Stimulated activated CD4-positive, alpha-beta T cell treated with anti-CD3 and anti-CD28 coated beads, Interleukin-2, amount 100 ng/mL, for 48 hours (primary cell): ENCODE measurements at regions not wholly inside any gene's neighbourhood (a gene's known extent, or its start where the extent isn't known, plus 50 kb on each side); places are given as distances from the start of the nearest gene placed in this dataset.

Source experiments
- DNase-seq, 2 donors: peaks; one replicate each; pipeline ENCODE4 v3.0.0-alpha.2; 2020

DNA sequence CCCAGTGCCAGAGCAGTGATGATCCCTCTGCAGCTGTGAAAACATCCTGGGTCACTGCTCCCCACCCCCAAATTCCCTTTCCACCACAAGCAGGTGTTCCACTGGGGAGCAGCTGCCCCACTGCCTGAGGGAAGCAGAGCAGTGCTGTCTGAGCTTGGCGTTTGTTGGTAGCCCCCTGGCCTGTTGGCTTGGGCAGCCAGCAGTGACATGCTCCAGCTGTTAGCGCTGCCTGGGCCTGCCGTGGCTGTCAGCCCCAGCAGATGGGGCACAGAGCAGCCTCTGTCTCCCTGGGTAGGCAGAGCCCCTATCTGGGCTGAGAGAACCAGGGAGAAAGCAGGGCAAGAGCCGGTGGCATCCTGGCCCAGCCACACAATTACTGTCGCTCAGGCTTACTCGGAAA, 247.7 kb downstream of the GLI2 start:
- DNase-seq, result no peak

DNA sequence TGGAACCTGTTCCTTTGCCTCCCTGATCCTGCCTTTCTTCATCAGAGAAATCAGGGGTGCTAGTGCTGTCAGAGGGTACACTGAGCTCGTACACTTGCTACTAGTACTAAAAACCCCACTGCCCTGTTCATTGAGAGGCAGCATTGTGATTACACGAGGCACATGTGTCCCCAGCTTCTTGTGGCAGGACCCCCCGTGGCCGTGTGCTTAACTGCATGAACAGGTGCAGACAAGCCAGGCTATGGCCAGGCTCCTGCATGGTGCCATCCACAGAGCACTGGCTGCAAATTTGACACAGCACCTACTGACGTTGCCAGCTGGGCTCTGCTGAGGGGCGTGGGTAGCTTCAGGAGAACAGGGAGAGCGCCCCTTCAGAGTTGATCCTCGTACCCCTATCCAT, 248.4 kb downstream of the GLI2 start:
- no peak for DNase-seq

DNA sequence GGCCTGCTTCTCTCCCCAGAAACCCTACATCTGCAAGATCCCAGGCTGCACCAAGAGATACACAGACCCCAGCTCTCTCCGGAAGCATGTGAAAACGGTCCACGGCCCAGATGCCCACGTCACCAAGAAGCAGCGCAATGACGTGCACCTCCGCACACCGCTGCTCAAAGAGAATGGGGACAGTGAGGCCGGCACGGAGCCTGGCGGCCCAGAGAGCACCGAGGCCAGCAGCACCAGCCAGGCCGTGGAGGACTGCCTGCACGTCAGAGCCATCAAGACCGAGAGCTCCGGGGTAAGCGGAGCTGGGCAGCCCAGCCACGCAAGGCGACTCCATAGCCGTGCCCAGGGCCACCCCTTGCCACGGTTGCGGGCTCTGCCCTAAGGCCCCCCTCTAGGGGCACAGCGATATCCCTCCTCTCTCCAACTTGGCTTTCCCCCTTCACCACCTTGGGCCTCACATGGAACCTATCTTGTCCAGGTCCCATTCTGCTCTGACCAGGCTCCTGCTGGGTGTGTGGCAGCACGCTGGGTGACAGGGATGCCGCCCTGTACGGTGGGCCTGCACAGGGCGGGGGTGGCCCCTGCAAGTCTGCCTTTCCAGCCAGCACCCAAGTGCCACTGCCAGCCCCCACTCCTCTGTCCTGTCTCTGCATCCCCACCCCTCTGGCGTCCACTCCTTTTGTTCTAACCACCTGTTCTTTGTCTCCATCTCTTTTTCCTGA, 248.9 kb downstream of the GLI2 start:
- DNase-seq, result no peak

DNA sequence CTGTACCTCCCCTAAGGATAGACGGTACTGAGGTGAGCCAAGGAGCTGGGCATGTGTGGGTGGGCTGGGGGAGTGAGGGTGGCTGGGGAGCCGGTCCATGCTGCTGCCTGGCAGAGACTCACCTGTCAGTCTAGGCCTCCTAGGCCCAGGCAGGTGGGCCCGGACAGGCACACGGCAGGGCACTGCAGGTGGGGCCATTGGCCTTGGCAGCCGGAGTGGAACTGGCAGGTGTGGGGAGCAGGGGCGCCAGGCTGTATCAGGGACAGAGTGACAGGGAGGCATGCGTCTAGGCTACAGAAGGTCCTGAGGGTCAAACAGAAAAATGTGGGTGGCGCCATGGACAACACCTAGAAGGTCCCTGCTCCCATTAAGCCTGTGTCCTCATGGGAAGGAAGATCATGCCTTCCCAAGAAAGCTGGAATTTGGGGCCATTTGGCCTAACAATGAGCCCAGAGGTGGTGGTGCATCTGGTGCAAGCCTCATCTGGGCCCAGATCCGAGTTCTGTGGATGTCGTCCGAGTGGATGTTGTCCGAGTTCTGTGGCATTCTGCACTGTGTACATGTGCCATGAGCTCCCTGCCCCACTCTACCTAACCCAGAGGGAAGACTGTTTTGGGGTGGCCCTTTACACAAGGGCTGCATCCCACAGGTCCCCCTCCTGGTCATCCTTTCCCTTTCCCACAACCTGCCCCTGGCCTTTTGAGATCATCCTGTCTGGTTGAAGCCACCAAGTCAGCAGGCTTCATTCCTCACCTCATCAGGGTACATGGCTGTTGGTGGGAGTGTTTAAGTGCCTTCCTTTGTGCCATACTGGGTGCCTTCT, 249.7 kb downstream of the GLI2 start:
- no peak for DNase-seq

DNA sequence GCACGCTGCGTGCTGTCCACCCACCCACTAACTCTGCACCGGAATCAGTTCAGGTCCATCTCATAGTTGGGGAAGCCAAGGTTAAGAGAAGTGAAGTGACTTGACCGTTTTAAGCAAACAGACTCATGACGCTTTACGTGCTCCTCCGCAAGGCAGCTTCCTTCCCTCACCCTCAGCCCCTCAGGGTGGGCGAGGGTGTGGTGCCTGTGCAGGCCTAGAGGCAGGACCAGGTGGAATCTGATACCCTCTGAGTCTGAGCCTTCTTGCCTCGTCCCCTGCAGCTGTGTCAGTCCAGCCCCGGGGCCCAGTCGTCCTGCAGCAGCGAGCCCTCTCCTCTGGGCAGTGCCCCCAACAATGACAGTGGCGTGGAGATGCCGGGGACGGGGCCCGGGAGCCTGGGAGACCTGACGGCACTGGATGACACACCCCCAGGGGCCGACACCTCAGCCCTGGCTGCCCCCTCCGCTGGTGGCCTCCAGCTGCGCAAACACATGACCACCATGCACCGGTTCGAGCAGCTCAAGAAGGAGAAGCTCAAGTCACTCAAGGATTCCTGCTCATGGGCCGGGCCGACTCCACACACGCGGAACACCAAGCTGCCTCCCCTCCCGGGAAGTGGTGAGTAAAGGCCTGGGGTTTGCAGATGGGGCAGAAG, 250.5 kb downstream of the GLI2 start:
- DNase-seq, result no peak

DNA sequence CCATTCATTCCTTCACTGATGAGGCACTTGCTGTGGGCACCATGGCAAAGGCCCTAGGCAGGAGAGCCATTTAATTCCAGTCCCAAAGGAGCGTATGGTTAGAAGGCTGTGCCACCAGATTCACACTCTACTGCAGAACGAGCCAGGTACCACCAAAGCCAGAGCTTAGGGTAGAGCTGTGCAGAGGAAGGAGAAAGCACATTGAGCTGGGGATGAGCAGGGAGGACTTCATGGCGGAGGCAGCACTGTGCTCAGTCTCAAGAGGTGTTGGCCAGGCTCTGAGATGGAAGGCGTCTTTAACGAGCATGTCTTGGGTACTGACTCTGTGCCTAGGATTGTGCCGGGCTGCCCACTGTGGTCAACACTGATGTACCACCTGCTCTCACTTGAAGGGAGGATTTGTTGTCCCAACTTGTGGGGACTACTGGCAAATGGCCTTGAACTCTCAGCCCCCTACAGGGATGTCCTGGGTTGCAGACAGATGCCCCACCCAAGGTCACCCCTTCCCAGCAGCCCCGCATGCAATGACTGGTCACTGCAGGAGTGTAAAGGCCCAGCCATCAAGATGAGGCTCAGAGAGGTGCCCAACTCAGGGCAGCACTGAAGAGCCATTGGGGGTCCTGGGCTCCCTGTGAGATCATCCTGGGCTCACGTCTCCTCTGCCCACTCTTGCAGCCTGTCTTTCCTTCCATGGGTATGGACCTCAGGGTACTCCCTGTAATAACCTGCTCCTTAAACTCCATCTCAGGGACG, 251.4 kb downstream of the GLI2 start:
- no peak for DNase-seq

DNA sequence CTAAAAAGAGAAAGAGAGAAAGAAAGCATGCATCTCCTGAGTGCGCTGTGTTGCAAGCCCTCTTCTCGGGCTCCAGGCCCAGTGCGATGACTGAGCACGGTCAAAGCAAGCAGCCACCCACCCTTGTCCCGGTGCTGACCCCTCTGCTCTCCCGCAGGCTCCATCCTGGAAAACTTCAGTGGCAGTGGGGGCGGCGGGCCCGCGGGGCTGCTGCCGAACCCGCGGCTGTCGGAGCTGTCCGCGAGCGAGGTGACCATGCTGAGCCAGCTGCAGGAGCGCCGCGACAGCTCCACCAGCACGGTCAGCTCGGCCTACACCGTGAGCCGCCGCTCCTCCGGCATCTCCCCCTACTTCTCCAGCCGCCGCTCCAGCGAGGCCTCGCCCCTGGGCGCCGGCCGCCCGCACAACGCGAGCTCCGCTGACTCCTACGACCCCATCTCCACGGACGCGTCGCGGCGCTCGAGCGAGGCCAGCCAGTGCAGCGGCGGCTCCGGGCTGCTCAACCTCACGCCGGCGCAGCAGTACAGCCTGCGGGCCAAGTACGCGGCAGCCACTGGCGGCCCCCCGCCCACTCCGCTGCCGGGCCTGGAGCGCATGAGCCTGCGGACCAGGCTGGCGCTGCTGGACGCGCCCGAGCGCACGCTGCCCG, 252.5 kb downstream of the GLI2 start:
- DNase-seq, result no peak

DNA sequence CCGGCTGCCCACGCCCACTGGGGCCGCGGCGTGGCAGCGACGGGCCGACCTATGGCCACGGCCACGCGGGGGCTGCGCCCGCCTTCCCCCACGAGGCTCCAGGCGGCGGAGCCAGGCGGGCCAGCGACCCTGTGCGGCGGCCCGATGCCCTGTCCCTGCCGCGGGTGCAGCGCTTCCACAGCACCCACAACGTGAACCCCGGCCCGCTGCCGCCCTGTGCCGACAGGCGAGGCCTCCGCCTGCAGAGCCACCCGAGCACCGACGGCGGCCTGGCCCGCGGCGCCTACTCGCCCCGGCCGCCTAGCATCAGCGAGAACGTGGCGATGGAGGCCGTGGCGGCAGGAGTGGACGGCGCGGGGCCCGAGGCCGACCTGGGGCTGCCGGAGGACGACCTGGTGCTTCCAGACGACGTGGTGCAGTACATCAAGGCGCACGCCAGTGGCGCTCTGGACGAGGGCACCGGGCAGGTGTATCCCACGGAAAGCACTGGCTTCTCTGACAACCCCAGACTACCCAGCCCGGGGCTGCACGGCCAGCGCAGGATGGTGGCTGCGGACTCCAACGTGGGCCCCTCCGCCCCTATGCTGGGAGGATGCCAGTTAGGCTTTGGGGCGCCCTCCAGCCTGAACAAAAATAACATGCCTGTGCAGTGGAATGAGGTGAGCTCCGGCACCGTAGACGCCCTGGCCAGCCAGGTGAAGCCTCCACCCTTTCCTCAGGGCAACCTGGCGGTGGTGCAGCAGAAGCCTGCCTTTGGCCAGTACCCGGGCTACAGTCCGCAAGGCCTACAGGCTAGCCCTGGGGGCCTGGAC, 253.2 kb downstream of the GLI2 start:
- no peak for DNase-seq

DNA sequence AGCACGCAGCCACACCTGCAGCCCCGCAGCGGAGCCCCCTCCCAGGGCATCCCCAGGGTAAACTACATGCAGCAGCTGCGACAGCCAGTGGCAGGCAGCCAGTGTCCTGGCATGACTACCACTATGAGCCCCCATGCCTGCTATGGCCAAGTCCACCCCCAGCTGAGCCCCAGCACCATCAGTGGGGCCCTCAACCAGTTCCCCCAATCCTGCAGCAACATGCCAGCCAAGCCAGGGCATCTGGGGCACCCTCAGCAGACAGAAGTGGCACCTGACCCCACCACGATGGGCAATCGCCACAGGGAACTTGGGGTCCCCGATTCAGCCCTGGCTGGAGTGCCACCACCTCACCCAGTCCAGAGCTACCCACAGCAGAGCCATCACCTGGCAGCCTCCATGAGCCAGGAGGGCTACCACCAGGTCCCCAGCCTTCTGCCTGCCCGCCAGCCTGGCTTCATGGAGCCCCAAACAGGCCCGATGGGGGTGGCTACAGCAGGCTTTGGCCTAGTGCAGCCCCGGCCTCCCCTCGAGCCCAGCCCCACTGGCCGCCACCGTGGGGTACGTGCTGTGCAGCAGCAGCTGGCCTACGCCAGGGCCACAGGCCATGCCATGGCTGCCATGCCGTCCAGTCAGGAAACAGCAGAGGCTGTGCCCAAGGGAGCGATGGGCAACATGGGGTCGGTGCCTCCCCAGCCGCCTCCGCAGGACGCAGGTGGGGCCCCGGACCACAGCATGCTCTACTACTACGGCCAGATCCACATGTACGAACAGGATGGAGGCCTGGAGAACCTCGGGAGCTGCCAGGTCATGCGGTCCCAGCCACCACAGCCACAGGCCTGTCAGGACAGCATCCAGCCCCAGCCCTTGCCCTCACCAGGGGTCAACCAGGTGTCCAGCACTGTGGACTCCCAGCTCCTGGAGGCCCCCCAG, 254.1 kb downstream of the GLI2 start:
- no peak for DNase-seq

DNA sequence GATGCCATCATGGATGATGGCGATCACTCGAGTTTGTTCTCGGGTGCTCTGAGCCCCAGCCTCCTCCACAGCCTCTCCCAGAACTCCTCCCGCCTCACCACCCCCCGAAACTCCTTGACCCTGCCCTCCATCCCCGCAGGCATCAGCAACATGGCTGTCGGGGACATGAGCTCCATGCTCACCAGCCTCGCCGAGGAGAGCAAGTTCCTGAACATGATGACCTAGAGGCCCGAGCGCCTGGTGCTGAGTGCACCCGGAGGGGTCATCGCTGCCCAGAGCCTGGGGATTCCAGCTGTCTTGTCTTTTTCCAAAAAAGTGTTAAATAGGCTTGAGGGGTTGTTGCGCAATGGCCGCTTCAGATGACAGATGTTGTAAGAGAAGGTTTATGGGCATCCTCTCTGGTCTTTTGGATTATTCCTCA, 254.8 kb downstream of the GLI2 start:
- no peak for DNase-seq

DNA sequence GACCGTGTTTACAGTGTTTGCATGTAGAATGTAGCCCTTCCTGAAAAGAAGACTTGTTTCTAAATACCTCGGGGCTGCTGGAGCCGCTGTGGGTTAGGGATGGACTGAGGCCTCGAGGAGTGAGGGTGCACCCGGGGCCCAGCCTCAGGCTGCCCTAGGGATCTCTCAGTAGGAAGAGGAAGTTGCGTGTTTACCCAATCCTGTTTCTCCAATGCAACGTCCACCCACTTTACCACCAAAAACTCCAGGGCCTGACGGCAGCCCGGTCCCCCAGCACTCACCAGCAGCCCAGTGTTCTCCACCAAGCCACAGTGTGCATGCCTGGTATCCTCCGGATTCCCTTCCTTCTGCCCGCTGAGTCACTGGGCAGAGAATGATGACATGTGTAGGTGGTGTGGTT, 255.8 kb downstream of the GLI2 start:
- no peak for DNase-seq

DNA sequence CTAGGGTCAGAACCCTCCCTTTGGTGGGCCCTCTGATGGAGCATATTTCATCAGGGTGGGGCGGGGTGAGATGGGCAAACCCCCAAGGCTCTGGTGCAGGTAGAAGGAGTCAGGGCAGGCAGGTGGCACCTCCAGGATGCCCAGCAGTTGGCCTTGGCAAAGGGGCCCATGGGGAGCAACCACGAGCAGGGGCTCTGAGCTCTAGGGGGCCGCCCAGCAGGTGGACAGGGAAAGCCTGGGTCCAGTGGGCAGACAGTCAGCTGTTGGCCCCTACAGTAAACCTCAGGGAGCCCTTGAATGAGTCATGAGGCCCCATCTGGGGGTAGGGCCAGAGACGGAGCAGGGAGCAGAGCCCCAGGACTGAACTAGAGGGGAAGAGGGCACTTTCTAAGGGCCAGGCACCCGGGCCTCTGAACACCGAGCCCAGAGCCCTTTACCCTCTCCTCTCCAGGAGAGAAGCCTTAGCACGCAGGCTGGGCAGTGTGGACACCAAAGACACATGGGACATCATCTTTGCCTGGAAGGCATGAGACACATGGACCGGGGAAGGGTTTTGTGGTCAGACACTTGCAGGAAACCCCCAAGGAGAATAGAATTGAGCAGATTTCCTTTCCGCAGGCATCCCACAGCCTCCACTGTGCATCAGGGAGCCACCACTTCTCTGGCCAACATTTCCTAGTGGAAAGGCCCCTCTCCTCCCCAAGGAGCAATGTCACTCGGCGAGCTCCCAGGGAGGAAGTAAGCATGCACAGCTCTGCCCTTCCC, 257.3 kb downstream of the GLI2 start:
- no peak for DNase-seq

DNA sequence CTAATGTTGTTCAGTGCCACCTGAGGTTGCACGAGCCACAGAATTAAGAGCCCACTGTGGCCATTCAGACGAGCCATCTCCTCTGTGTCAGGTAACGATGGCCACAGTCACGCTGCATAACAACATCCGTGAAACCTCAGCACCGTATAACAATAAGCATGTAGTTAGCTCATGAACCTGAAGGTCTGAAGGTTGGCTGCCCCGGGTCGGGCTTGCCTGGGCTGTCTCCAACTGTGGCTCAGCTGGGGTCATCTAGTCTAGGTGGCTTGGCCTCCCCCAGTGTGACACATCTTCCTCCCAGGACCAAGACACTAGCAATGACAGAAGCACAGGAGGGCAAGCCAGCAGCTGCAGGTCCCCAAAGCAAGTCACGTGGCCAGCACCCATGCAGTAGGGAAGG, 258.0 kb downstream of the GLI2 start:
- DNase-seq, result no peak

DNA sequence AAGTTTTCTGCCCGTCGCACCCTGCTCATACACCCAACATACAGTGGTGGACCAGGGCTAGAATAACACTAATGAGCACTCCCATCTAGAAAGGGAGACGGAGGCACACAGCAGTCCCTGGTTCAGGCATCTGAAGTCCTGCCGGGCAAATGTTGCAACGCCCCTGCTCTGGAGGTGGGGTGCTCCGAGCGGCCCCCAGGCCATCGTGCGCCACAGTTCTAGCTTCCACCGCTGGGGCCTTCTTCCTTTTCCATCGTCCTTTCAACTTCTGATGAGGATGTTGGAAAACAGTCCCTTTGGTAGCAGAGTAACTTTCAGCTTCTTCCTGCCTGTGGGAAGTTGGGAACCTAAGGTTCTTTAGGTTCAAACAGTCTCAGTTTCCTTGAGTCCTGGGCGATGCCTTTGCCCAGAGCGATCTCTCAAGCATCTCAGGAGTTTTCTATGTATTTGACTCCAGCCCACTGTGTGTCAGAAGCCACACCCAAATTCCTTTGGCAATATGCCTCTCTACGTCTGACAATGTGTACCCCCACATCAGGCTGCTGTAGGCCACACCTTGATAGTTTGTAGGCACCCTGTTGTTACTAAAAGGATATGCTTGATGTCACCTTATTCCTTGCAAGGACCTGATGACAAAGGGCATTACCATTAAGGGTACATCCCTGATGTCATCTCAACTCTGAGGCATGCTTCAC, 258.8 kb downstream of the GLI2 start:
- DNase-seq, result no peak

DNA sequence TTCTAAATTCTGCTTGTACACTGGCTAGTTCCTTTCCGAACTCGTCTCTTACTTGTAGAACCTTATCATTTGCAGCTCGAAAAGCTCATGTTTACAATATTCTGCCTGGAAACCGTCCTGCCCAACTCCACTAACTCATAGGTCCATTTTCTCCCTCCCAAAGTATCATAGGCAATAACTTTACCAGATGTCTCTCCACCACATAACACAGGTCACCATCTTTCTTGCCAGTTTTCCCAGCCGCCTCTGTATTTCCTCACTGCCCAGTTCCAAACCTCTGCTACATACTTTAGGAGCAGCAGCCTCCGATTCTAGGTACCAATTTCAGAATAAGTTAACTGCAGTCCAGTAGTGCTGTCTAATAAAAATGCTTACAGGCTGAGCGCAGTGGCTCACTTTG, 259.5 kb downstream of the GLI2 start:
- no peak for DNase-seq

DNA sequence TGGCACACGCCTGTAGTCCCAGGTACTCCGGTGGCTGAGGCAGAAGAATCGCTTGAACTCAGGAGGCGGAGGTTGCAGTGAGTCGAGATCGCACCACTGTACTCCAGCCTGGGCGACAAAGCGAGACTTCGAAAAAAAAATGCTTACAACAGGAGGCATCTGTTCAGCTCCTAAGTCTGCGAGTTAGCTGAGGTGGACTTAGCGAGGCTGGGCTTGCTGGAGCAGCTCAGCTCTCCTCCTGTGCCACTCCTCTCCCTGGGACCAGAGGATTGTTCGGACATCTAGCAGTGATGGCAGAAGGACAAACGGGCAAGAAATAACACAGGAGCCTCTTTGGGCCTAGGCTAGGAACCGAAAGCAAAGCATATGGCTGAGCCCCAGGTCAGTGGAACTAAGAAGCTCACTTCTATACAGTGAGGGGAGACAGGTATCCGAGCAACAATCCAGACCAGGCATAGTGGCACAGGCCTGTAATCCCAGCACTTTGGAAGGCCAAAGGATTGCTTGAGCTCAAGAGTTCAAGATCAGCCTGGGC, 260.1 kb downstream of the GLI2 start:
- no peak for DNase-seq

DNA sequence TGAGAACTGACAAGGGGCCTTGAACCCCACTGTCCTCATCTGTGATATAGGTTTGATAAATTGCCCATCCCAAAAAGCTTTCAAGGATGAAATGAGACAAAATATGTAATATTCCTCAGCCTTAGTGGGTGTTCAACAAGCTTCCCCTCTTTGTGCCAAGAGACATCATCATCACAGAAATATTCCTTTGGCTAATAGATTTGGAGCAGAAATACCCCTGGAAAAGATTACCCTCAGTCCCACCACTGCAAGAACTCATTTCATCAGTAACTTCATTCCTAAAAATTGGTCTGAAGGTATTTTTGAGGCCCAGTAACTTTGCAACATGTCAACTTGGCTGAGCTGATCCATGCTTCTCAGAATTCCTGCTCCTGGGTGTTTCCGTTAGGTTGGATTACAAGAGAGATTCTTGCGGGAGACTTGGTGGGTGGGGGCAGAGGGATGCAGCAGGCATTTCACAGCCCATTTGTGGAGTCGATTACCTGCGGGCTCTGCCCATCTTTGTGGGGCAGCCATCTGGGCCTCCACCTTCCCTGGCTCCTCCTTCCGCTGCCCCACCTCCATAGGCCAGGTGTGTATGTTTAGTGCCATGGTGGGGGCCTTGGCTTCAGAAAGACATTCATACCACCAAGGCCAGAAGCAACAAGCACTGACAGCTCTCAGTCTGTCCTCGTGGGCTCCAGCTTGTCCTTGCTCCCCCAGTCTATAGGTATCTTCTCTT, 263.9 kb downstream of the GLI2 start:
- DNase-seq, result no peak

DNA sequence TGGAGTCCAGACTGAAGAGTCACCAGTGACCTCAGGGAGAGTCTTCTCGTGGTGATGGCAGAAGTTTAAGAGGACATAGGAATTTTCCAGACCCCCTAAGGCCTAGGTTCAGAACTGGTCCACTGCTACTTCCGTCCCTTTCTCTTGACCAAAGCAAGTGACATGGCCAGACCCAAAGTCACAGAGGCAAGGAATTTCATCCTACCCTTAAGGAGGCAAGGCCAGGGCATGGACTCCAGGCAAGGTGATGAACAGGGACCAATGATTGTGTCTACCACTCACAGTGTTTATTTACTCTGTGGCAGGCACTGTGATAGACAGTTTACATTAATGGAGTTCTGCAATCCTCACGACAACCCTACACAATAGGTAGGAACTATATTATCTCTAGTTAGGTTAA, 265.1 kb downstream of the GLI2 start:
- DNase-seq, result no peak
